ENCODE measurements at regions not wholly inside any gene's neighbourhood (a gene's known extent, or its start where the extent isn't known, plus 50 kb on each side); places are given as distances from the start of the nearest gene placed in this dataset.

- no CpG with 5 or more reads among the region's 7 CpGs for WGBS, 2 experiments (ENCODE audit: extremely low coverage in 2 of 2, insufficient read length in 1 of 2)
- Histone ChIP-seq H4K8ac (ENCODE audit: low read depth in 2 of 2, low read length in 2 of 2) (no peak overlapping the region), H3K4me2 (ENCODE audit: low read depth, low read length) (no peak overlapping the region), H3K14ac (replicated peaks; ENCODE audit: low read depth, low read length) (no peak overlapping the region), H3K27ac (ENCODE audit: insufficient read depth, low read length) (no peak overlapping the region), H2AK9ac (replicated peaks; ENCODE audit: low read depth, low read length, poor library complexity) (no peak overlapping the region), H2BK120ac (ENCODE audit: low read depth, low read length) (no peak overlapping the region), H2BK5ac (ENCODE audit: low read depth, low read length, poor library complexity, severe bottlenecking) (no peak overlapping the region), H2BK20ac (ENCODE audit: low read depth, low read length) (no peak overlapping the region), H4K20me1 (ENCODE audit: insufficient read depth, low read length) (no peaks in the 10 kb centered on the region), H3K23ac (ENCODE audit: low read depth, low read length) (no peak overlapping the region), H2AFZ (replicated peaks; ENCODE audit: low read length, poor library complexity) (no peak overlapping the region), H2AK5ac (ENCODE audit: low read depth, low read length) (no peak overlapping the region), H4K5ac (ENCODE audit: low read depth, low read length) (no peak overlapping the region), H3K9me3 (ENCODE audit: control insufficient read depth, insufficient read depth, low read length) (no peaks in the 10 kb centered on the region; the same call in 1 of the 2 replicates), H3K4me1 (ENCODE audit: control insufficient read depth, insufficient read depth, low read length) (no peaks in the 10 kb centered on the region), H4K91ac (ENCODE audit: insufficient read depth, low read depth, low read length) (no peak overlapping the region), H3K56ac (ENCODE audit: extremely low read depth, insufficient read depth, low read length) (no peak overlapping the region), H3K4ac (ENCODE audit: low read depth, low read length) (no peak overlapping the region), H3K4me3 (ENCODE audit: insufficient read depth, low read depth, low read length) (no peak overlapping the region), H3K27me3 (ENCODE audit: control insufficient read depth, insufficient read depth, low read length) (no peaks in the 10 kb centered on the region), H3K36me3 (ENCODE audit: control insufficient read depth, insufficient read depth, low read length) (no peaks in the 10 kb centered on the region), H3K9me1 (ENCODE audit: insufficient read depth, low read length) (no peaks in the 10 kb centered on the region), H2BK15ac (ENCODE audit: low read depth, low read length) (no peak overlapping the region), H3K9ac (ENCODE audit: low read depth, low read length) (no peak overlapping the region), H3K79me1 (ENCODE audit: low read depth in 1 of 2, low read length in 2 of 2) (no peaks in the 10 kb centered on the region), H3K18ac (ENCODE audit: low read depth, low read length) (no peak overlapping the region)
- intact Hi-C loops (cut with micrococcal nuclease) (no loop called here), dilution Hi-C loops (cut with HindIII; ENCODE audit: low sequenced_read_pairs, unreplicated experiment) (no loop called here), in situ Hi-C loops (cut with MboI; ENCODE audit: low sequenced_read_pairs) (no loop called here)
- TF ChIP-seq, protein P1, sequence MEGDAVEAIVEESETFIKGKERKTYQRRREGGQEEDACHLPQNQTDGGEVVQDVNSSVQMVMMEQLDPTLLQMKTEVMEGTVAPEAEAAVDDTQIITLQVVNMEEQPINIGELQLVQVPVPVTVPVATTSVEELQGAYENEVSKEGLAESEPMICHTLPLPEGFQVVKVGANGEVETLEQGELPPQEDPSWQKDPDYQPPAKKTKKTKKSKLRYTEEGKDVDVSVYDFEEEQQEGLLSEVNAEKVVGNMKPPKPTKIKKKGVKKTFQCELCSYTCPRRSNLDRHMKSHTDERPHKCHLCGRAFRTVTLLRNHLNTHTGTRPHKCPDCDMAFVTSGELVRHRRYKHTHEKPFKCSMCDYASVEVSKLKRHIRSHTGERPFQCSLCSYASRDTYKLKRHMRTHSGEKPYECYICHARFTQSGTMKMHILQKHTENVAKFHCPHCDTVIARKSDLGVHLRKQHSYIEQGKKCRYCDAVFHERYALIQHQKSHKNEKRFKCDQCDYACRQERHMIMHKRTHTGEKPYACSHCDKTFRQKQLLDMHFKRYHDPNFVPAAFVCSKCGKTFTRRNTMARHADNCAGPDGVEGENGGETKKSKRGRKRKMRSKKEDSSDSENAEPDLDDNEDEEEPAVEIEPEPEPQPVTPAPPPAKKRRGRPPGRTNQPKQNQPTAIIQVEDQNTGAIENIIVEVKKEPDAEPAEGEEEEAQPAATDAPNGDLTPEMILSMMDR (conservative IDR thresholded peaks at IDR 0.05; ENCODE audit: low read depth, low read length) = no peak
- no peak for TF ChIP-seq POLR2A (IDR thresholded peaks at IDR 0.05; ENCODE audit: low read depth, low read length)
- TF ChIP-seq MXI1 (IDR thresholded peaks at IDR 0.05; ENCODE audit: borderline replicate concordance, low read depth, low read length) = no peak
- TF ChIP-seq NFE2L2 (IDR thresholded peaks at IDR 0.05; ENCODE audit: low read depth, low read length) = no peak
- TF ChIP-seq RAD21 (IDR thresholded peaks at IDR 0.05; ENCODE audit: low read length) = no peak
- no peak for TF ChIP-seq FOS (IDR thresholded peaks at IDR 0.05; ENCODE audit: low read depth, low read length)
- no peak for TF ChIP-seq CEBPB (IDR thresholded peaks at IDR 0.05; ENCODE audit: low read depth, low read length)
- no peak for TF ChIP-seq RCOR1 (IDR thresholded peaks at IDR 0.05; ENCODE audit: insufficient replicate concordance, low read length)
- TF ChIP-seq BHLHE40 (IDR thresholded peaks at IDR 0.05; ENCODE audit: low read depth, low read length) = no peak
- no peak for TF ChIP-seq MAFK (IDR thresholded peaks at IDR 0.05; ENCODE audit: low read depth, low read length)
- TF ChIP-seq SMC3 (IDR thresholded peaks at IDR 0.05; ENCODE audit: low read depth, low read length) = no peak
- no peak for TF ChIP-seq ELK1 (IDR thresholded peaks at IDR 0.05; ENCODE audit: borderline replicate concordance, low read depth, low read length)
- TF ChIP-seq MAZ (IDR thresholded peaks at IDR 0.05; ENCODE audit: borderline replicate concordance, low read depth, low read length) = no peak
- no peak for TF ChIP-seq CHD1 (IDR thresholded peaks at IDR 0.05; ENCODE audit: low read depth, low read length)
- TF ChIP-seq USF2 (IDR thresholded peaks at IDR 0.05; ENCODE audit: low read depth, low read length) = no peak
- TF ChIP-seq RFX5 (IDR thresholded peaks at IDR 0.05; ENCODE audit: low read depth, low read length) = no peak
- POLR2A ChIA-PET (ENCODE audit: unreplicated experiment) = no interaction called here
- DNase-seq (no peak), ATAC-seq (ENCODE audit: low read depth) (no peak)
- no TSS peak for BruUV-seq (replicated peaks)
- CTCF ChIA-PET = no interaction called here
Observed at GRCh38 chr21:41092312-41092711, 75.6 kb upstream of the BACE2 start.
